LNCaP clone FGC (cell line): ENCODE measurements at regions not wholly inside any gene's neighbourhood (a gene's known extent, or its start where the extent isn't known, plus 50 kb on each side); places are given as distances from the start of the nearest gene placed in this dataset.
"Not testable (repeated sequence)": the region's sequence is repeated elsewhere in the genome, so short reads cannot be mapped to it uniquely, and the experiment has no call there.

ENCODE experiments used
- DNase-seq: peaks from one replicate; pipeline ENCODE4 v3.0.0-alpha.2; 2011; ENCODE audit warnings: low read depth
- H3K4me3 ChIP-seq: 2 replicates; pipeline ENCODE4 v1.5.1; 2011; ENCODE audit warnings: mild to moderate bottlenecking, low read depth, low read length, control low read depth
- CTCF ChIP-seq: IDR thresholded peaks from 2 replicates; pipeline ENCODE4 v1.5.1; 2012; ENCODE audit warnings: mild to moderate bottlenecking; ENCODE audit not compliant: control insufficient read depth, insufficient read depth; ENCODE audit errors: extremely low read depth

- not testable (repeated sequence) for DNase-seq, H3K4me3 ChIP-seq
These were observed 123.1 kb downstream of the ARHGAP11B start for GRCh38 chr15:30749048-30749447.

GRCh38 chr15:30755036-30755687, 129.2 kb downstream of the ARHGAP11B start:
- not testable (repeated sequence) for DNase-seq, H3K4me3 ChIP-seq
- TF ChIP-seq CTCF, result peak; percentile 38

- not testable (repeated sequence) for H3K4me3 ChIP-seq, DNase-seq
These were observed 134.7 kb downstream of the ARHGAP11B start for GRCh38 chr15:30760633-30761032.

GRCh38 chr15:30761365-30761764, 135.4 kb downstream of the ARHGAP11B start:
- not testable (repeated sequence) for DNase-seq, H3K4me3 ChIP-seq

GRCh38 chr15:30769390-30770124, 134.2 kb upstream of the FAN1 start:
- not testable (repeated sequence) for DNase-seq, H3K4me3 ChIP-seq

DNA sequence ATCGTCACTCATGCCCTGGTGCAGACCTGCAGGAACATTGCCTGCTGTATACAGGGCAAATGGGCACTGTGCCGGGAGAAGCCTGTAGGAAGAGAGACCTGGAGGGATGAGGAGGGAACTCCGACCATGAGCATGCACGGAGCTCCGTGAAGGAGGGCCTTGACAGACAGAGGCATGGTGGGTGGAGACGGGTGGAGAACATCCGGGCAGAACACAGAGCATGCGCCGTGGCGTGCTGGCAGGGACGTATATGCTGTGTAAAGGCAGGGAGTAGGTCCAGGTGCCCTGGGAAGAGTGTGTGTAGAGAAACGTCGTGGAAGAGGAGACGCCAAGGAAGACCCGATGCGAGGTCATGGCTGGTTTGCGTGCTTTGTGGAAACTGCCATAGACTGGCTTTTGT, 133.0 kb upstream of the FAN1 start:
- no peak for DNase-seq
- H3K4me3 ChIP-seq, result no peak overlapping the region
- no peak for TF ChIP-seq CTCF

- DNase-seq, result no peak
- no peak overlapping the region for H3K4me3 ChIP-seq
- TF ChIP-seq CTCF, result no peak
These were observed 120.7 kb upstream of the FAN1 start for GRCh38 chr15:30783019-30783418.

DNA sequence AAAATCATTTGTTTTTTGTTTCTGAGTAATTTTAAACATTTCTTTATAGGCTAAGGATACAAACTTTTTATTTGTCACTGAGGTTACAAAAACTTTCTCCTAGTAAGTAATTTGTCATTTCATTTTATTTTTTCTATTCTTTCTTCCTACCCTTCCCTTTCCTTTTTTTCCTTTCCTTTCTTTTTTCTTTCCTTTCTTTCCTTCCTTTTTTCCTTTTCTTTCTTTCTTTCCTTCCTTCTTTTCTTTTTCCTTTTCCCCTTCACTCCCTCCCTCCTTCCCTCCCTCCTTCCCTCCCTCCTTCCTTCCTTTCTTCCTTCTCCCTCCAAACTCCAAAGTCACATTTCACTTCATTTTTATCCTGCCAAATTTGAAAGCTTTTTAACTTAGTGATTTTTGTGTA, 115.1 kb upstream of the FAN1 start:
- no peak for TF ChIP-seq CTCF
- DNase-seq, result no peak
- no peak overlapping the region for H3K4me3 ChIP-seq
